HG02798 (cell line): ENCODE measurements at regions not wholly inside any gene's neighbourhood (a gene's known extent, or its start where the extent isn't known, plus 50 kb on each side); places are given as distances from the start of the nearest gene placed in this dataset.

Experiments
- ATAC-seq: cut with Tn5 transposase; IDR thresholded peaks from one replicate; pipeline ENCODE4 v1.9.1; 2021; ENCODE audit warnings: mild to moderate bottlenecking; ENCODE audit not compliant: unreplicated experiment, poor library complexity

DNA sequence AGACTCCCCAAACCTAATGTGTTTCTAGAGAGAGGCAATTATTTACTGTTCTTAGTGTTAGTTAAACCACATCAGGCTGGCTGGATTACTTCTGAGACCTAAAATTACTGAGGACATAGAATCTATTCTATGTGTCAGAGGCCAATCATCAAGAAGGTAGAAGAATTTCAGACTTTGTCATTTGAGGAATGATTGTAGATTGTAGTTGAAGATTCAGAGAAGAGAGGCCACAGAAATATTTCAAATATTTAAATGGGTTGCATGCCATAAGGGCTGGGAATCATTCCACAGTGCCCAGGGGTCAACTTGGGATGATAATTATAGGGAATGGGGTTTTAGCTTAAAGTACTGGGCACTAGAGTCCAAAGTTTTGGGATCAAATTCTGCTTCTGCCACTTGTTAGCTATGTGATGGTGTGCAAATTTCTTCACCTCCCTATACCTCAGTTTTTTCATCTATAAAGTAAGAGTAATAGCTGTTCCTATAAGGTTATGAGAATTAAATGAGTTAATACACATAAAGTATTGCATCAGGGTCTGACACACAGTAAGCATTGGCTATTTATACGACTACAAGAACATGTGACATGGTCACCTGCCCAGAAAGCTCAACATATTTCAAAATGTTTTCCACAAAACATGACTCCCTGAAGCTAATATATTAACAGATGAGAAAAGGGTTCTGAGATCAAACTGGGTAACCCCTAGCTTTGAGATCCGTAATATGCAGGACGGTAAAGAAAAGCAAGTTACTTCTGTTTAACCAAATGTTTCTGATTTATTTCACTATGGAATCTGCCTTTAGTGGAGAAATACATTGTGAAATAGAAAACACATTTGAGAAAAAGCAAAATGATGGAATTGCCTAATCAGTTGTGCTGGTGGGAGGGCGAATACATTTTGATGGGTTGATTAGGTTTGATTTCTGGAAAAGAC is 69.7 kb upstream of the SPAG17 start:
- no peak for ATAC-seq

DNA sequence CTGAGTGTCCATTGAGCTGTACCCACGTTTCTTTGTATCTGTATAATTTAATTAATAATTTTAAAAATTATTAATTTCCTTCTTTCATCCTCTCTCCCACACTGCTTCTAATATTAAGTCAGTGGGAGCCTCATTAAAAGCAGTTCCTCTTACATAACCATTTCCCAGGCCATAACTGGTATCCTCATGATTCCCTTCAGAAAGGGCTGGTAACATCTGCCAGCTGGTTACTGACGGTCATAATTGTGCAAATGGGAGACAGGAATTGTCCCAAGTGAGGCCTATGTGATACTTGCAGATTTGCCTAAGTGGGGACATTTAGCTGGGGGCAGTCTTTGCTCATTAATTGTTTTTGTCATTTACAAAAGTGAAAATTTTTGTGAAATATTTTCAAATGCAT is 69.0 kb upstream of the SPAG17 start:
- ATAC-seq, result no peak

DNA sequence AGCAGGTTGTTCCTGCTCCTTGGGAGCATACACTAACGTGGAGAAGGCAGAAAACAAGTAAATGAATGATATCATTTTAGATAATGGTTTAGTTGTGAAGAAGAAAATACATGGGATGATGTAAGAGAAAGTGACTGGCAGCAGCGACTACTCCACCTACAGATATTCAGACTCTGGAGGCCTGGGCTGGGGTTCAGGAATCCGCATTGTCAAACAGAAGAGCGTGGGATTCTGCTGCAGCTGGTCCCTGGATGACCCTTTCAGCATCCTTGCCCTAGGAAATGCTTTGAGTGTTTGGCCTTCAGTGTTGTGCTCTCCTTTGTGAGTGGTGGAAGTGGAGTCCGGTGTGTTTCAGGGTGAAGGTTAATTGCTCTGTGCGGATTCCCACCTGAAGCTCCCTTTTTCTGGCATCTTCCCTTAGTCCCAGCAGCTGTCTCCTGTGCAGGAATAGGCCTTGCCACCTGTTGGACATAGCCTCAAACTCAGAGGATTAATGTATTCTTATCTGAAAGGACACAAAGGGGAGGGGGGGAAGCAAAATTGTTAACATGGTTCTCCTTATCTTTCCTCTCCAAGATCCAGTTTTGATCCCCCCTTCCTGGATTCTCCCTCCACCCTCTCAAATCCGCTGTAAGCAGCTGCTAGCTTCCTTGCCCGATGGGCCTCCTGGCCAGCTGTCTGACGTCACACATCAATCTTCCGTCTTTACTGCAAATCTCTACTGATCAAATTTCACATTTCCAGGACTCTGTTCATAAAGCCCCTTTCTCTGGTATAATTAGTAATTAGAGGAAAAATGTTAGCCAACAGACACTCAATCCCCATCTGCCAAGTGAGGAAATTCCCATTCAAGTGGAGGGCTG is 68.3 kb upstream of the SPAG17 start:
- ATAC-seq, result no peak

DNA sequence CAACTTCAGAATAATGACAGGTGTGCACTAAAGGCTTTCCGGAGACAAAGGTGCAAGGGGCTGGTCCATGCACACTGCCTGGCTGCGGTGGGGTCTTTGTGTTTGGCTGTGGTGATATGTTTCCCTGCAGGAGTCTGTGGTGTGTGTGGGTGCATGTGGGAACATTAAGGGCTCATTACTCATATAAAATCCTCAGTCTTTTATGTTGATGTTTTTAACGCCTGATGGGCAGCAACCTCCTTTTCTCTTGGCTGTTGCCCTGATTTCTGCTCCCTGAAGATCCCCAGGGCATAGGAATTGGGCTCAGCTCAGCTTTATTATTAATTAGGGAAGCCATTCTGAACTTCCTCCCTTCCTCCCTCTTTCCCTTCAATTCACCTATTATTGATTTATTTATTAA is 67.6 kb upstream of the SPAG17 start:
- ATAC-seq, result no peak

DNA sequence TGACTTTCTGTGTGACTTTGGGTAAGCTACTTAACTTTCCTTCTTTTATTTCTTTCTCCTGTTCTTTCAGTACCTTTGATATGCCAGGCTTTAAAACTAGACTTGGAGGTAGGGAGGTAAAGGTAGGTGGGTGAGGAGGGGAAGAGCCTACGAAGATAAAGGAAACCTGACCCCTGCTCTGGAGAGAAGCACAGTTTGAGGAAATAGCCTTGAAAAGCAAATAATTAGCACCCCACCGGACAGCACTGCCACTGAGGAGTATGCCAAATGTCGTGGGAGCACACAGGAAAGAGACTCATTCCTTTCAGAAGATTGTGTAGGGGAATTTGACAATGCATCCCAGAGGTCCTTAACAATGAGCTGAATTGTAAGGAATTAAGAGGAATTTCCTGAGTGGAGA is 65.2 kb upstream of the SPAG17 start:
- no peak for ATAC-seq

DNA sequence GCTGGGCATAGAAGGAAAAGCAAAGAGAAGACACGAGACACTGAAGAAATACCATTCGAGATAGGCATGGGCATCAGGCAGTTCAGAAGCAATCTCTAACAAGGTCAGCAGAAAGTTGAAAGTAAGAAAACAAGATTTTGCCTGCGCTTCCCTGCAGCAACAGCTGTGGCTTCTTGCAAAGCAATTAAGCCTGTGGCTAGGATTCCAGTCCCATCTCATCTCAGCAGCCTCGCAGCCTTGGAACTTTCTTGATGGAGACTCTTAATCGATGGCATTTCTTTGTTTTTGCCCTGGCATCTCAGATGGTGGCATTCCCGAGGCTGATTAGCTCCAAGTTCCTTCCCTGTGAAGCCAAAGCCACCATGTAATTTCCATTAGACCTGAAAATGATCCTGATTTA is 64.6 kb upstream of the SPAG17 start:
- ATAC-seq, result no peak

DNA sequence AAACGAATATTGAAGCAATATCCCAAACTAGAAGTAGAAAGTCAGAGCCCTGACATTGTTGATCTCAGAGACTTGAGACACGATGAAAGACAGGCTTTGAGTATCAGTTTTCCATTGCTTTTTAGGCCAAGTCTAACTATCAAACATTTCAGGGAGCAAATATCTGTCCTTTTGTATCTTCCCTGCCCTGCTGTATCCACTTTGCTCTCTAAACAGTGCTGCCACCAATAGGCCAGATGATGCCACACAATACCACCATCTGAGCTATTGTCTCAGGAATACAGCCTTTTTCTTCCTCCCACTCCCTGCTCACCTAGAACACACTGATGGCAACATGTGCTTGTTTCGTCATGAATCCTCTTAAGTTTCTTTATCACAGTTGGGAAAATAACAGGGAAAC is 62.6 kb upstream of the SPAG17 start:
- ATAC-seq, result peak; percentile 44

DNA sequence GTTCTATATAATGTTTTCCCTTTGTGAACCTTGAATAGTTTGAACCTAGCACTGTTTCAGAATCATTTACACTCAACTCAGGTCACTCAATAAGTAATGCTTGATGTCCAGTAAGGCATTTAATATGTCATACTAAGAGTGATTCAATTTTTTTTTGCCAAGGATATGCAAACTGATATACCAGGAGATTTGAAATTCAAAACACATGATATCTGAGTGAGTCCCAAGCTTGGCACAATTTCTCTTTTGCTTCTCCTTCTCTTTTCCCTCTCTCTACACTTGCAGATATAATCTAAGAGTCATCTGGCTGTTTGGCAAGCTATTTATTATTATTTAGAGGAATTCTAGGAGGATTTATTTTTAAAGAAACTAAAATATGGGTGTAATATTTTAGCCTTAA is 61.6 kb upstream of the SPAG17 start:
- no peak for ATAC-seq

DNA sequence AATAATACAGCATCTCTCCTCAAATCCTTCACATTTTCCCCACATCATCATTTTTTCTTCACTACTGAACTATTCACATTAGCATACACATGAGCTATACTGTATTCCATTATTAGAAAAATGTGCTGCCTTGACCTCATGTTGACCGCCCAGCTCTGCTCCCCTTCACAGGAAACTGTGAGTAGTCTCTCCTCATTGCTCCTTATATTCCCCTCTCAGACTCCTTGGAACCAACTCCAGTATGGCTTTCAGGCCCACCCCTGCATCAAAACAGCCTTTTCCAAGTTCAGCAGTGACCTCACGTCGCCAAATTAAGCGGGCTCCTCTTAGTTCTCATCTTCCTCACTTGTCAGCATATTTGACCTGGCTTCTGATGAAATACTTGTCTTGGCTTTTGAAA is 59.2 kb upstream of the SPAG17 start:
- ATAC-seq, result no peak

DNA sequence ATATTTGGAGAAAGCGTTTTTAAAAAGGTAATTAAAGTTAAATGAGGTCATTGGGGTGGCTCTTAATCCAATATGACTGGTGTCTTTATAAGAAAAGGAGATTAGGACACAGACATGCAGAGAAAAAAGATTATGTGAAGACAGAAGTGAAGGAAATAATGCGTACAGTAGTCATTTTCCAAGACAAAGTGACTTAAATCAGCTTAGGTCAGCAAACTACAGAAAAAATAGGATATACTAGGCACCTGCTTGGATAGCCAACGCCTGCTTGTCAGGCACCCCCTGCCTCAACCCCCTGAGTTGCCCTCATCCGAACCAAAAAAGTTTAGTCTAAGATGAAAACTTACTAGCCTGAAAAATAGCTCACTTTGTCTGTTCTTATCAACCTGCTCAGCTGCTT is 58.2 kb upstream of the SPAG17 start:
- no peak for ATAC-seq
